MM.1S (cell line): ENCODE measurements at regions not wholly inside any gene's neighbourhood (a gene's known extent, or its start where the extent isn't known, plus 50 kb on each side); places are given as distances from the start of the nearest gene placed in this dataset.

Experiments
- DNase-seq: peaks from one replicate; pipeline ENCODE4 v3.0.0-alpha.2; 2015
- H2AFZ ChIP-seq: fragments of 300-600 bp; sonication (generic); 2 replicates; pipeline ENCODE4 v1.6.0; 2016; ENCODE audit warnings: antibody characterized with exemption, low read length
- H3F3A ChIP-seq: fragments of 300-600 bp; sonication (generic); 2 replicates; pipeline ENCODE4 v1.6.1; 2016; ENCODE audit warnings: mild to moderate bottlenecking, antibody characterized with exemption, low read length, moderate library complexity, mixed read lengths; ENCODE audit not compliant: insufficient read depth
- H3K27ac ChIP-seq: fragments of 300-600 bp; sonication (generic); 2 replicates; pipeline ENCODE4 v1.5.1; 2016; ENCODE audit warnings: mild to moderate bottlenecking, low read length
- H3K27me3 ChIP-seq: fragments of 300-600 bp; sonication (generic); replicated peaks from 2 replicates; pipeline ENCODE4 v1.6.0; 2016; ENCODE audit warnings: low read length; ENCODE audit not compliant: insufficient read depth
- H3K36me3 ChIP-seq: fragments of 300-600 bp; sonication (generic); replicated peaks from 2 replicates; pipeline ENCODE4 v1.6.1; 2016; ENCODE audit warnings: mild to moderate bottlenecking, low read length, mixed read lengths; ENCODE audit not compliant: insufficient read depth
- H3K4me1 ChIP-seq: fragments of 300-600 bp; sonication (generic); 2 replicates; pipeline ENCODE4 v1.6.1; 2016; ENCODE audit warnings: low read length, mixed read lengths
- H3K4me2 ChIP-seq: fragments of 300-600 bp; sonication (generic); 2 replicates; pipeline ENCODE4 v1.6.0; 2016; ENCODE audit warnings: low read depth, low read length
- H3K4me3 ChIP-seq: fragments of 300-600 bp; sonication (generic); 2 replicates; pipeline ENCODE4 v1.5.1; 2016; ENCODE audit warnings: low read length, mixed read lengths
- H3K79me2 ChIP-seq: fragments of 300-600 bp; sonication (generic); 2 replicates; pipeline ENCODE4 v1.6.1; 2016; ENCODE audit warnings: mixed run types, low read length, mixed read lengths
- H3K9ac ChIP-seq: fragments of 300-600 bp; sonication (generic); 2 replicates; pipeline ENCODE4 v1.6.1; 2016; ENCODE audit warnings: low read length, mixed read lengths
- H3K9me2 ChIP-seq: fragments of 300-600 bp; sonication (generic); replicated peaks from 2 replicates; pipeline ENCODE4 v1.6.1; 2016; ENCODE audit warnings: mild to moderate bottlenecking, low read length, mixed read lengths; ENCODE audit not compliant: insufficient read depth
- H3K9me3 ChIP-seq: fragments of 300-600 bp; sonication (generic); replicated peaks from 2 replicates; pipeline ENCODE4 v1.6.1; 2016; ENCODE audit warnings: mild to moderate bottlenecking, low read length, mixed read lengths; ENCODE audit not compliant: insufficient read depth
- H4K20me1 ChIP-seq: fragments of 300-600 bp; sonication (generic); 2 replicates; pipeline ENCODE4 v1.6.1; 2016; ENCODE audit warnings: mild to moderate bottlenecking, low read length, moderate library complexity, mixed read lengths; ENCODE audit not compliant: insufficient read depth
- EZH2 ChIP-seq: fragments of 300-600 bp; sonication (generic); optimal IDR thresholded peaks from 2 replicates; pipeline ENCODE3; 2017; ENCODE audit warnings: low read depth, mild to moderate bottlenecking, antibody characterized with exemption, low read length, mixed read lengths
- EZH2phosphoT487 ChIP-seq: fragments of 300-600 bp; sonication (generic); IDR thresholded peaks from 2 replicates; pipeline ENCODE4 v1.6.1; 2018; ENCODE audit warnings: antibody characterized with exemption, low read length
- TF ChIP-seq, protein P1 (sequence below): fragments of 300-600 bp; sonication (generic); IDR thresholded peaks from 2 replicates; pipeline ENCODE4 v1.5.1; 2016; ENCODE audit warnings: antibody characterized with exemption, low read length, mixed read lengths

DNA sequence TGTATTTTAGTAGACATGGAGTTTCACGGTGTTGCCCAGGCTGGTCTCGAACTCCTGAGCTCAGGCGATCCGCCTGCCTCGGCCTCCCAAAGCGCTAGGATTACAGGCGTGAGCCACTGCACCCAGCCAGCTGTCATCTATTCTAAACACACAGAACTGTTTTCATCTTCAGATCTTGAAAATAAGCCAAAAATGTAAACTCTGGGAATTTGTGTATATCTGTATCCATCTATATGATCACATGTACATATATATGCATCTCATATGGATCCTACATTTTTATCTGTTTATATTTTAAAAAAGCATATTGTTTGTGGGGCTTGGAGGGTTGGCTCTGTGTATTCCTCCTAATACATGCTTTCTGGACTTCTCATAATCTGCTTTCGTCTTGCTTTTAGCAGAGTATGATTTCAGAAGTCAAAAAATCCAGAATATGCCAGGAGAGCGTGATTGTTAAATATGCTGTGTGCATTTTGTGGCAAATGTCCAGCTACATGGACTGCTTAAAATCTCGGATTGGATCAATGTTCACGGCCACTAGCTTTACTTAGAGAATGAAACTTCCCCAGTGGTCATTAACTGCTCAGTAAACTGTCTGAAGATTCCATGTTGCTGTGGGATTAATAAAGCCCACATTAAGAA, 274.4 kb upstream of the IRX1 start:
- H3K4me1 ChIP-seq = no peaks in the 10 kb centered on the region
- no peaks in the 10 kb centered on the region for H3K79me2 ChIP-seq
- H3K36me3 ChIP-seq = no peaks in the 10 kb centered on the region
- H3K9ac ChIP-seq = no peak overlapping the region
- no peak overlapping the region for H3K27ac ChIP-seq
- H3F3A ChIP-seq = no peaks in the 10 kb centered on the region
- no peak overlapping the region for H3K4me2 ChIP-seq
- H2AFZ ChIP-seq = no peak overlapping the region
- H3K27me3 ChIP-seq = no peaks in the 10 kb centered on the region
- no peaks in the 10 kb centered on the region for H3K9me2 ChIP-seq
- H3K4me3 ChIP-seq = no peak overlapping the region
- no peaks in the 10 kb centered on the region for H3K9me3 ChIP-seq
- no peaks in the 10 kb centered on the region for H4K20me1 ChIP-seq
- DNase-seq = no peak
- TF ChIP-seq EZH2 = no peak
- TF ChIP-seq EZH2phosphoT487 = no peak
- TF ChIP-seq, protein P1, sequence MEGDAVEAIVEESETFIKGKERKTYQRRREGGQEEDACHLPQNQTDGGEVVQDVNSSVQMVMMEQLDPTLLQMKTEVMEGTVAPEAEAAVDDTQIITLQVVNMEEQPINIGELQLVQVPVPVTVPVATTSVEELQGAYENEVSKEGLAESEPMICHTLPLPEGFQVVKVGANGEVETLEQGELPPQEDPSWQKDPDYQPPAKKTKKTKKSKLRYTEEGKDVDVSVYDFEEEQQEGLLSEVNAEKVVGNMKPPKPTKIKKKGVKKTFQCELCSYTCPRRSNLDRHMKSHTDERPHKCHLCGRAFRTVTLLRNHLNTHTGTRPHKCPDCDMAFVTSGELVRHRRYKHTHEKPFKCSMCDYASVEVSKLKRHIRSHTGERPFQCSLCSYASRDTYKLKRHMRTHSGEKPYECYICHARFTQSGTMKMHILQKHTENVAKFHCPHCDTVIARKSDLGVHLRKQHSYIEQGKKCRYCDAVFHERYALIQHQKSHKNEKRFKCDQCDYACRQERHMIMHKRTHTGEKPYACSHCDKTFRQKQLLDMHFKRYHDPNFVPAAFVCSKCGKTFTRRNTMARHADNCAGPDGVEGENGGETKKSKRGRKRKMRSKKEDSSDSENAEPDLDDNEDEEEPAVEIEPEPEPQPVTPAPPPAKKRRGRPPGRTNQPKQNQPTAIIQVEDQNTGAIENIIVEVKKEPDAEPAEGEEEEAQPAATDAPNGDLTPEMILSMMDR = no peak

DNA sequence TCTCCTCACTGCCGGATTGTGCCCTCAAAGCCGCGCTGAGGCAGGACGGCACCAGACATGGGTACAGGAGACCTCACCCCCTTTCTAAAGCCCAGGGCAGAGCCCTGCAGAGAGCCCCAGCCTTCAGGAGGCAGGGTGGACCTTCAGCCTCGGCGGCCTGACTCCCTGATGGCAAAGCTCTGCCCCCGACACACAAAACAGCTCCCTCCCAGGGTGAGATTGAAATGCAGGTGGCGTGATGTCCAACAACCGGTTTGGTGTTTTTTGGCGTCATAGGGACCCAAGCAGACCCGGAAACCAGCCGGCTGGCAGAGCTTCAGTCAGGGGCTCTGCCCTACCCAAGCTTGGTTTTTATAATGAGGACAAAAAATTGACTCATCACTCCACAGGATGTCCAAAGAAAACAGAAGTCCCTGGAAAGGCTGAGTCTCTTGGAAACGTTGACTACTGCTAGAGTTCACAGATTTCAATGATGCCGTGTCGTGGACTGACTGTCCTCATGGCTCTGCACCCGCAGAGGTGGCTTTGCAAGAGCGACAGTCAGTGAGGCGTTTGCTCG, 275.2 kb upstream of the IRX1 start:
- Histone ChIP-seq H3K36me3 (no peaks in the 10 kb centered on the region), H4K20me1 (no peaks in the 10 kb centered on the region), H3K9me2 (no peaks in the 10 kb centered on the region), H3K79me2 (no peaks in the 10 kb centered on the region), H2AFZ (no peak overlapping the region), H3K9ac (no peak overlapping the region), H3K4me2 (no peak overlapping the region), H3F3A (no peaks in the 10 kb centered on the region), H3K27ac (no peak overlapping the region), H3K4me3 (no peak overlapping the region), H3K27me3 (no peaks in the 10 kb centered on the region), H3K4me1 (no peaks in the 10 kb centered on the region), H3K9me3 (no peaks in the 10 kb centered on the region)
- TF ChIP-seq EZH2 (no peak), EZH2phosphoT487 (no peak)
- TF ChIP-seq, protein P1 = no peak
- DNase-seq = no peak

DNA sequence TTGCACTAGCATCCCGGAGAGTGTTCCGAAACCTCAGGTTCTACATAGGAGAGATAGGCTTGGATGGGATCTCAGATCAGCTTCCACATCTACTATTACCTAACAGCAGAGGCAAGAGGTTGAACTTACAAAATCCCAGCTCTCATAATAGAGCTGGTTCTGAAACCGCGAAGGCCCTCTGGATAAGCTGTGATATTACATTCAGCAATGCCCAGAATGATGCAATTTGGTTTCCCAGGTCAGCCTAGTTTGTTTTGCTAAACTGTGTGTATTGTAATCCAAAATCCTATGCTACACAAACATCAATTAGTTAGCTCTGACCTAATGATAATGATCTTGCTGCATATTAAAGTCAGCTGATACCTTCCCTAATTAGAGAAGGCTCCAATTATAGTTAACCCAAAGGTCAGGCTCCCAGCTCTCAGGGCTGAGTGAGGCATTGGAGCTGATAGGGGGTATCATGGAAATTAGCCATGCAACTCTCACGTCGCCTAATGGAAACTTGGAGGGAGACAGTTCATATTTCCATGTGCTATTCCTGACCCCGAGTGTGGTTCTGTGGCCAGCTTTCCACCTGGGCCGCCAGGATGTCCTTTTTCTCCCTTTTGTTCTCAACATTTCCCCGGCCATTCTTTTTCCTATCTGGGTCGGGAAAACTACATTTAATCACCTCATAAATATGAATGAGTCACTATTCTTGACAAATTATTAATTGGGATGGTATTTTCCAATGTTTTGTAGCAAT, 278.4 kb upstream of the IRX1 start:
- Histone ChIP-seq H3K4me2 (no peak overlapping the region), H3K4me3 (no peak overlapping the region), H3F3A (no peaks in the 10 kb centered on the region), H3K4me1 (no peaks in the 10 kb centered on the region), H4K20me1 (no peaks in the 10 kb centered on the region), H3K9me2 (no peaks in the 10 kb centered on the region), H3K79me2 (no peaks in the 10 kb centered on the region), H3K9me3 (no peaks in the 10 kb centered on the region), H3K9ac (no peak overlapping the region), H3K36me3 (no peaks in the 10 kb centered on the region), H3K27me3 (no peaks in the 10 kb centered on the region), H3K27ac (no peak overlapping the region), H2AFZ (no peak overlapping the region)
- no peak for DNase-seq
- TF ChIP-seq EZH2phosphoT487 = no peak
- TF ChIP-seq, protein P1 = no peak
- TF ChIP-seq EZH2 = no peak
